Cardiac fibroblast (primary cell): ENCODE measurements at regions not wholly inside any gene's neighbourhood (a gene's known extent, or its start where the extent isn't known, plus 50 kb on each side); places are given as distances from the start of the nearest gene placed in this dataset.
"Not testable (repeated sequence)": the region's sequence is repeated elsewhere in the genome, so short reads cannot be mapped to it uniquely, and the experiment has no call there.

Experiments
- DNase-seq, 2 donors: peaks; one replicate each; pipeline versions ENCODE4 v3.0.0 to v3.0.0-alpha.2; 2010; ENCODE audit warnings: low read depth in 2 of 2
- H3K4me3 ChIP-seq, 2 donors: replicated peaks in 1 of 2; 1 replicate in 1 of 2; 2 replicates in 1 of 2; pipeline ENCODE4 v1.5.1; 2011; ENCODE audit warnings: low read depth in 2 of 2, low read length in 2 of 2, mild to moderate bottlenecking in 2 of 2, moderate library complexity in 1 of 2
- CTCF ChIP-seq: IDR thresholded peaks from one replicate; pipeline ENCODE4 v1.5.1; 2011; ENCODE audit warnings: low read depth, mild to moderate bottlenecking, low read length, inconsistent platforms

DNA sequence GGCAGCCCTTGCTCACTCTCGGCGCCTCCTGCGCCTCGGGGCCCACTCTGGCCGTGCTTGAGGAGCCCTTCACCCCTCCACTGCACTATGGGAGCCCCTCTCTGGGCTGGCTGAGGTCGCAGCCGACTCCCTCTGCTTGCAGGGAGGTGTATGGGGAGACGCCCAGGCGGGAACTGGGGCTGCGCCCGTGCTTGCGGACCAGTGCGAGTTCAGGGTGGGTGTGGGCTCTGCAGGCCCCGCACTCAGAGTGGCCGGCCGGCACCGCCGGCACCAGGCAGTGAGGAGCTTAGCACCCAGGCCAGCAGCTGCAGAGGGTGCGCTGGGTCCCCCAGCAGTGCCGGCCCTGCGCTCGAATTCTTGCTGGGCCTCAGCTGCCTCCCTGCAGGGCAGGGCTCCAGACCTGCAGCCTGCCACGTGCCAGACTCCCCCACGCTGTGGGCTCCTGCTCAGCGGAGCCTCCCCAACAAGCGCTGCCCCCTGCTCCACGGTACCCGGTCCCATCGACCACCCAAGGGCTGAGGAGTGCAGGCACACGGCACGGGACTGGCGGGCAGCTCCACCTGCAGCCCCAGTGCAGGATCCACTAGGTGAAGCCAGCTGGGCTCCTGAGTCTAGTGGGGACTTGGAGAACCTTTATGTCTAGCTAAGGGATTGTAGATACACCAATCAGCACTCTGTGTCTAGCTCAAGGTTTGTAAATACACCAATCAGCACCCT, 54.0 kb upstream of the WWC2 start:
- H3K4me3 ChIP-seq, DNase-seq: not testable (repeated sequence)

DNA sequence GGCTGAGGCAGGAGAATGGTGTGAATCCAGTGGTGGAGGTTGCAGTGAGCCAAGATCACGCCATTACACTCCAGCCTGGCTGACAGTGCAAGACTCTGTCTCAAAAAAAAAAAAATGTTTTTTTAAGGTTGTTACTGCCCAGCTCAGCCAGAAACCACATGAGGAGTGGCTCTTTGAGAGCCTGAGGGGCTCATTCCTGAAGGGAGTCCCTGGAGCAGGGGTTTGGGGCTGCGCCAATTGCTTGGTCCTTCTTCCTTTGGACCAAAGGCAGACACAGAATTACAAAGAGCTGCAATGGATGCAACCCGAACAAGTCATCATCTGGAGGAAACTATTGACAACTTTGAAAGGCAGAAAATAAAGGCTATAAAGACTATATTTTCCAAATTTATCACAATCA, 60.6 kb upstream of the WWC2 start:
- no peak for DNase-seq
- H3K4me3 ChIP-seq = no peak overlapping the region
- no peak for TF ChIP-seq CTCF

GRCh38 chr4:183035726-183036415, 63.2 kb upstream of the WWC2 start:
- no peak for TF ChIP-seq CTCF
- no peak for DNase-seq
- no peak overlapping the region for H3K4me3 ChIP-seq

DNA sequence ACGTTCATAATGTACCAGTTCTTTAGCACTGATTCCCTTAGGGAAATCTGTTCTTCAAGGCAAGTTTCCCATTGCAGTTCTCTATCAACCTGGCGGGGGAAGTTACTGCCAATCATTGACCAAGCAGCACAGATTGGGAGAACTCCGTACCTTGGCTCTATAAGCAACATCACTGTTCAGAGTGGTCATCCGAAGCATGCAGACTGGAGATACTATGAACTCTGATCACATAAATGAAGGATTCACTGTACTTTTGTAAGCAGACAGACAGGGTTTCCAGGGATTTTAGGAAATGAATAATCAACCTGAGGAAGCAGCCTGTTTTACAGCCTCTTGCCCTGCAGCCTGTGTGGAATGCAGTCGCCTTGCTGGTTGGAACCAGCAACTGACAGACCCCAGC, 63.8 kb upstream of the WWC2 start:
- no peak for DNase-seq
- H3K4me3 ChIP-seq = no peak overlapping the region
- no peak for TF ChIP-seq CTCF

- H3K4me3 ChIP-seq = no peak overlapping the region
- no peak for DNase-seq
- no peak for TF ChIP-seq CTCF
These were observed 68.2 kb upstream of the WWC2 start for GRCh38 chr4:183030823-183031222.

DNA sequence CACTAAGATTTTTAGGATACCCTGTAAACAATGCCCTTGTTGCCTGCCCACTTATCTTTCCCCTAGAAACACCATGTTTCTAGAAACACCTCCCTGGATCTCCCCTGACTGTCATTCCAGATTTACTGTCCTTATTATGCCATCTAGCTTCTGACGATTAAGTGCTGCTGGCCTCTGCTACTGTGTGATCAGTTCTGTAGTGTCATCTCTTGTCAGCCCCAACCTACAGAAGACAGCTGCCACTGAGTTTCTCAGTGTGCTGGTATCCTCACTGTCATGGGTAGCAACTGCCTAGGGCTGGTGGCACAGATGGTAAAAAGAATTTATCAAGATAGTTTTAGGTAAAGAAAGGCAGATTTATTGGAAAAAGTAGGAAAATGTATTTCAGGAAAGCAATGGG, 68.7 kb upstream of the WWC2 start:
- TF ChIP-seq CTCF = no peak
- H3K4me3 ChIP-seq = no peak overlapping the region
- DNase-seq = no peak

DNA sequence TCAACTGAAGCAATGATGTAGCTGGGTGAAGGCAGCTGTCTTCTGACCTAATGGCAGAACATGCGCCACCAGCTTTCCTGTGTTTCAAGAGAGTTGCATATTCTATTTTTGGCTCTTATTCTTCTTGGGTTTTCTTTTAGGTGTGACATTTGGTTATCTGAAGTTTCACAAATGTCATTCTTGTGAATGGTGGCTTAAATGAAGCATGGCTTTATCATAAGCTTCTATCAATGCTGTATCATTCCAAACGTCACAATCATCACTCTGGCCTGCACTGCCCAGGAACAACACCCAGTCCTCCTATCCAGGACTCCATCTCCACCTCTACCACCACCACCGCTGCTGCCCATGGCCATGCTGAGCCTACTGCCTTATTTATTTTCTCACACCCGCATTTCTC, 69.7 kb upstream of the WWC2 start:
- no peak for TF ChIP-seq CTCF
- no peak for DNase-seq
- H3K4me3 ChIP-seq = no peak overlapping the region
